GM10266 (cell line): ENCODE measurements at regions not wholly inside any gene's neighbourhood (a gene's known extent, or its start where the extent isn't known, plus 50 kb on each side); places are given as distances from the start of the nearest gene placed in this dataset.

Source experiments
- DNase-seq: peaks from one replicate; pipeline ENCODE4 v3.0.0; 2012; ENCODE audit errors: extremely low spot score
- TF ChIP-seq, protein P1 (sequence below): IDR thresholded peaks from 2 replicates; pipeline ENCODE4 v1.5.1; 2012; ENCODE audit warnings: mild to moderate bottlenecking, low read depth; ENCODE audit not compliant: control insufficient read depth, insufficient read depth; ENCODE audit errors: missing control alignments

DNA sequence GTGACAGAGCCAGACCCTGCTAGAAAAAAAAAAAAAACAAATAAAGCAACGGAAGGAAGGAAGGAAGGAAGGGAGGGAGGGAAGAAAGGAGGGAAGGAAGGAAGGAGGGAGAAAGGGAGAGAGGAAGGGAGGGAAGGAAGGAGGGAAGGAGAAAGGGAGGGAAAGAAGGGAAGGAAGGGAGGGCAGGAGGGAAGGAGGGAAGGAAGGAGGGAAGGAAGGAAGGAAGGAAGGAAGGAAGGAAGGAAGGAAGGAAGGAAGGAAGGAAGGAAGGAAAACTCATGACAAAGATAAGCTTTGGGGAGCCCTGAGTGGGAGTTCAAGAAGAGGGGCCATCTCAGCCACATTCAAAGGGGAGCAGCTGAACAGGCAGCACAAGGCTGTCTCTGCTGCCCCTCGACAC, 124.7 kb upstream of the MGMT start:
- TF ChIP-seq, protein P1, sequence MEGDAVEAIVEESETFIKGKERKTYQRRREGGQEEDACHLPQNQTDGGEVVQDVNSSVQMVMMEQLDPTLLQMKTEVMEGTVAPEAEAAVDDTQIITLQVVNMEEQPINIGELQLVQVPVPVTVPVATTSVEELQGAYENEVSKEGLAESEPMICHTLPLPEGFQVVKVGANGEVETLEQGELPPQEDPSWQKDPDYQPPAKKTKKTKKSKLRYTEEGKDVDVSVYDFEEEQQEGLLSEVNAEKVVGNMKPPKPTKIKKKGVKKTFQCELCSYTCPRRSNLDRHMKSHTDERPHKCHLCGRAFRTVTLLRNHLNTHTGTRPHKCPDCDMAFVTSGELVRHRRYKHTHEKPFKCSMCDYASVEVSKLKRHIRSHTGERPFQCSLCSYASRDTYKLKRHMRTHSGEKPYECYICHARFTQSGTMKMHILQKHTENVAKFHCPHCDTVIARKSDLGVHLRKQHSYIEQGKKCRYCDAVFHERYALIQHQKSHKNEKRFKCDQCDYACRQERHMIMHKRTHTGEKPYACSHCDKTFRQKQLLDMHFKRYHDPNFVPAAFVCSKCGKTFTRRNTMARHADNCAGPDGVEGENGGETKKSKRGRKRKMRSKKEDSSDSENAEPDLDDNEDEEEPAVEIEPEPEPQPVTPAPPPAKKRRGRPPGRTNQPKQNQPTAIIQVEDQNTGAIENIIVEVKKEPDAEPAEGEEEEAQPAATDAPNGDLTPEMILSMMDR: no peak
- DNase-seq: no peak

DNA sequence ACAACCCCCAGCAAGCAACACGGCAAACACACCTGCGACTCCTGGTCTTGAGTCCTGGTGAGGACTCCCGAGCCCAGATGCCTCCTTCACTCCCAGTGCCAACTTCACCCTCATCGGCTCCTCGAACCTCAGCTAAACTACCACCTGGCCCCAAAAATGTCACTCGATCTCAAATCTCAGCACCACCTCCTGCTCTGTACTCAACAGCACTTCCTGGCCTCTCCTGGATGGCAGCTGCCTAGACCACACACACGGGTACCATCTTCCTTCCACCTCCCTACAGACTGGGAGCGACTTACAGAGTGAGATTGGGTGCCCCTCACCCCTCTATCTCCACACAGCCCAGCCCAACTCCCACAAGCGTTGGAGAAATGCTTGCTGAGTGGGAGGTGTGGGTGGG, 123.9 kb upstream of the MGMT start:
- no peak for DNase-seq
- TF ChIP-seq, protein P1: no peak

DNA sequence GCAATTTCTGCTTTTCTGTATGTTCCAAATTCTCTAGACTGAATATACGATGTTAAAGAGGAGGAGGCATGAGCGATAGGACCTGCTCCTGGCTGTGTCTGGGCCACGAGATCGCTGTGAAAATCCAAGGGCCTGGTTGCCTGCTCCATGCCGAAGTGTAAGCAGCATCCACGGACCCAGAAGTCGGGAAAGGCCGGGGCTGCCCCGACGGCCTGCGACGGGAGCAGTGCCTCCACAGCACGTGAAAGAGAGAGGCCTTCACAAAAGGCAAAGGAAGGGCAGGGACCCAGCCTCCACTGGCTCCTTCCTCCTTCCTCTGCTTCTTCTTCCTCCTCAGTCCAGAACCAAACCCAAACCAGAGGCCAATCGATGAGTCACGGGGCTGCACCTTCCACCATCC, 122.9 kb upstream of the MGMT start:
- TF ChIP-seq, protein P1: no peak
- DNase-seq: no peak

DNA sequence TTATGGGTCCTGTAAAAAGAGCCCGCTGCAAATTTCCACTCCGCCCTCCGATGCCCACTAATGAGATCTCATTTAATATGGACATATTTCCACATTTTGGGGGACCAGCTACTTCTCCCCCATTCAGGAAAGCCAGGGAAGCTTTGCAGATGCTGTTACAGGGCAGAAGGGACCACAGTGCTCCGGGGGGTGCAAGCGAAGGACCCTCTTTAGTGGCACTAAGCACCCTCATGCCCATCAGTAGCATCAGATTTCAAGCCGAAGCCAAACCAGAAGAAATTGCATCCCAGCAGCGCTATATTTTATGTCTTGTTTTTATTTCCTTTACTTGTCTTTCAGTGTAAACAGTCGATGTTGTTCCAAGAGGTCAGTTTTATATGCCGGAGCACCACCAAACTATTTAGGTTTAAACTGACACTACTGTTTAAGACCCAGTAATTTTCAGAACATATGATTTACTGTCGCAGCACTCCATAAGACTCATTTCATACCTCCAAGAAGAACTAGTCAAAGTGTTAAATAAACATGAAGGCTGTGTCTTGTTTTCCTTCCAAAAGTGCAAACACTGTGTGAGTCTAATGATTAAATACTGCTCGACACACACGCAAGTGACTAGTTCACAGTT, 122.2 kb upstream of the MGMT start:
- TF ChIP-seq, protein P1: no peak
- no peak for DNase-seq

DNA sequence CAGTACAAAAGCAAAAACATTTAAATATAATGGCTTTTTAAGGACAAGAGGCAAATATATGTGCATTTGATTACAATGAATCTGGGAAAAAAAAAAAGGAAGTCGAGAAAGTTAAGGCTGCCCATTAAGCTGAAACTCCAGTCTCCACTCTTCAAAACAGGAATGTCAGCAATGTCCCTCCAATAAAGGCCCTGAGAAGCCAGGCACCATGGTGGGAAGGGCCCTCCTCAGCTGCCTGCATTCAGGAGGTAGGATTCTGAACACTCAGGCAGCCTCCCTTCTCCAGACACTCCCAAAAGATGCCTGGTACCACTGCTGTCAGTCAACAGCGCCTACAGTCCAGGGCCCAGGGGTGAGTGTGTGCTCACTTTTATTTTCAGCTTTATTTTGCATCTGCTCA, 121.3 kb upstream of the MGMT start:
- DNase-seq: no peak
- TF ChIP-seq, protein P1: no peak

DNA sequence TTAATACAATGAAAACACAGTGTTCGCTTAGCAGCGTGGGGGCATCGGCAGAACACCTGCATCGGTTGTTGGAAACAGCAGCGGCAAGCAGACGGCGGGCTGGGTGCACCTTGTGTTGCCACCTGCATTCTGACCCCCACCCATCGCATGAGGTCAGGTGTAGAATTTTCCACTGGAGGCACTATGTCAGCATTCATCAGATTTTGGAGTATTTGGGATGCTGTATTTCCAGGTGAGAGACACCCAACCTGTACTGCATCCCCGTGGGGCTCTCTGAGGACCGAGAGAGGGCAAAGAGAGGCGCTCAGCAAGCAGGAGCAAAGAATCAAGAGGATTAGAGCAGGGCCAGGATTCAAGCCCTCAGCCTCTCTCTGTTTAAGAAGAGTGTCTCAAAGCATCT, 116.4 kb upstream of the MGMT start:
- no peak for DNase-seq
- TF ChIP-seq, protein P1: no peak

DNA sequence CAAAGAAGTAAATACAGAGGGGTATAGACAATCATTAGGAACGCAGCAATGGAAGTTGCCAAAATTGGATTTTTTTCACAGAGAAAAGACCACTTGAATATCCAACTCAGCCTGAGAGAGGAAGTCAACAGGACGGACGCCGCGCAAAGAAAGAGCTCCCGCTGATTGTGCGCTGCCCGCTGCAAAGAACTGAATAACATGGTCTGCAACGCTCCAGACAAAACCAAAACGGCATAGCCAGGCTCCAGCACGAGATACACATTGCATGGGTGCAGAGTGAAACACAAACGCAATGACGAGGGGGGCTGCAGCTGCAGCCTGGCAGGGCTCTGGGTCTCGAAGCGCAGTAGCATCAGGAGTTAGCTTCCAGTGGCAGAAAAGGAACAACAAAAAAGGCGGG, 113.9 kb upstream of the MGMT start:
- DNase-seq: no peak
- TF ChIP-seq, protein P1: no peak
